ENCODE measurements at regions not wholly inside any gene's neighbourhood (a gene's known extent, or its start where the extent isn't known, plus 50 kb on each side); places are given as distances from the start of the nearest gene placed in this dataset.

GRCh38 chr10:109277456-109277855 lies 645.9 kb downstream of the XPNPEP1 start:
- no peak for TF ChIP-seq CTCF (IDR thresholded peaks at IDR 0.05)
- TF ChIP-seq POLR2A (IDR thresholded peaks at IDR 0.05) = no peak
- no peak for TF ChIP-seq POLR2AphosphoS5 (IDR thresholded peaks at IDR 0.05)

Data from upper lobe of left lung (tissue), 4 donors.